Stomach (tissue), 8 donors: ENCODE measurements at regions not wholly inside any gene's neighbourhood (a gene's known extent, or its start where the extent isn't known, plus 50 kb on each side); places are given as distances from the start of the nearest gene placed in this dataset.

ENCODE experiments used
- DNase-seq, 2 donors: peaks; one replicate each; pipeline versions ENCODE4 v3.0.0 to v3.0.0-alpha.2; 2013 to 2019
- H3K27ac ChIP-seq, 5 donors: fragments of 200-600 bp in 4 of 5; sonication (generic) in 4 of 5; one replicate each; pipeline ENCODE4 v1.5.1; 2013 to 2019; ENCODE audit warnings: mild to moderate bottlenecking in 1 of 5, moderate library complexity in 1 of 5
- H3K27me3 ChIP-seq, 3 donors: fragments of 200-600 bp; sonication (generic); one replicate each; pipeline ENCODE4 v1.5.1; 2017 to 2019; ENCODE audit warnings: mixed run types in 1 of 3
- H3K36me3 ChIP-seq, 4 donors: fragments of 200-600 bp; sonication (generic); 1 replicate in 3 of 4; 2 replicates in 1 of 4; pipeline ENCODE4 v1.5.1; 2016 to 2019
- H3K4me1 ChIP-seq, 4 donors: fragments of 200-600 bp; sonication (generic); one replicate each; pipeline ENCODE4 v1.5.1; 2016 to 2019
- H3K4me3 ChIP-seq, 4 donors: fragments of 200-600 bp; sonication (generic) in 3 of 4; one replicate each; pipeline ENCODE4 v1.5.1; 2016 to 2019; ENCODE audit warnings: mild to moderate bottlenecking in 1 of 4
- H3K9me3 ChIP-seq, 4 donors: fragments of 200-600 bp; sonication (generic); one replicate each; pipeline ENCODE4 v1.5.1; 2016 to 2019
- CTCF ChIP-seq, 7 experiments: fragments of 450-650 bp in 4 of 7; fragments of 200-600 bp in 3 of 7; sonication (generic) in 3 of 7; IDR thresholded peaks; one replicate each; pipeline ENCODE4 v1.5.1; 2016 to 2019; ENCODE audit warnings: antibody characterized with exemption in 7 of 7, control low read depth in 2 of 7, mild to moderate bottlenecking in 1 of 7
- EP300 ChIP-seq: sonication (generic); formaldehyde crosslinking; IDR thresholded peaks from one replicate; pipeline ENCODE4 v1.6.1; 2017; ENCODE audit warnings: antibody characterized with exemption
- POLR2A ChIP-seq, 4 donors: fragments of 450-650 bp; IDR thresholded peaks; one replicate each; pipeline ENCODE4 v1.6.1; 2016; ENCODE audit warnings: antibody characterized with exemption in 4 of 4, control low read depth in 2 of 4, mild to moderate bottlenecking in 1 of 4, moderate library complexity in 1 of 4
- POLR2AphosphoS5 ChIP-seq, 3 donors: sonication (generic); formaldehyde crosslinking; IDR thresholded peaks; one replicate each; pipeline ENCODE4 v1.6.1; 2016; ENCODE audit warnings: antibody characterized with exemption in 3 of 3
- WGBS, 5 donors: extraction: QIAGEN DNeasy Blood & Tissue Kit in 3 of 5; methylation state at CpG; one replicate each; pipeline versions ENCODE4 v1.1.5 to v1.1.7; 2013 to 2018; 5-methylcytosine and 5-hydroxymethylcytosine counted together
- intact Hi-C: fragments of 100-400 bp; cut with DNase I; formaldehyde crosslinking; loops from one replicate; pipeline ENCODE4 v1.15.1; 2023; ENCODE audit warnings: low total_unique reads
- donor health status: healthy with polysubstance abuse.
- donor health status: Bipolar disorder and iron deficiency.
- donor health status: healthy.

DNA sequence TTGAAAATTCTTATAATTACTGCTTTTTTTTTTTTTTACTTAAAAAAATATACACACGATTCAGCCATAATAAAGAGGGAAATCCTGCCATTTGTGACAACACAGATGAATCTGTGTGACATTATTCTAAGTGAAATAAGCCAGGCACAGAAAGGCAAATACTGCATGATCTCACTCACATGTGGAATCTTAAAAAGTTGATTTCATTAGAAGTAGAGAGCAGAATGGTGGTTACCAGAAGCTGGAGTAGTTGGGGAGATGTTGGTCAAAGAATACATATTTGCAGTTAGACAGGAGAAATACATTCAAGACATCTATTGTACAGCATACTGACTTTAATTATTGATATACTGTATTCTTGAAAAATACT is 116.2 kb downstream of the KLF12 start:
- intact Hi-C loops, result no loop called here
- no peaks in the 10 kb centered on the region for H3K36me3 ChIP-seq
- TF ChIP-seq EP300, result no peak
- no peak for TF ChIP-seq CTCF (IDR thresholded peaks at IDR 0.05)
- no peak for TF ChIP-seq POLR2A (IDR thresholded peaks at IDR 0.05)
- no peak for TF ChIP-seq POLR2AphosphoS5 (IDR thresholded peaks at IDR 0.05)
- no peak overlapping the region for H3K27ac ChIP-seq
- H3K4me1 ChIP-seq, result peaks cover 3 to 45% (median 19%) of the 10 kb centered on the region in 4 donors
- no peak for DNase-seq
- H3K4me3 ChIP-seq, result no peak overlapping the region
- no peaks in the 10 kb centered on the region for H3K9me3 ChIP-seq
- H3K27me3 ChIP-seq, result no peaks in the 10 kb centered on the region
- 79 to 98% (median 87%) methylated on average over 1 of the region's 1 CpG for WGBS, 5 donors

DNA sequence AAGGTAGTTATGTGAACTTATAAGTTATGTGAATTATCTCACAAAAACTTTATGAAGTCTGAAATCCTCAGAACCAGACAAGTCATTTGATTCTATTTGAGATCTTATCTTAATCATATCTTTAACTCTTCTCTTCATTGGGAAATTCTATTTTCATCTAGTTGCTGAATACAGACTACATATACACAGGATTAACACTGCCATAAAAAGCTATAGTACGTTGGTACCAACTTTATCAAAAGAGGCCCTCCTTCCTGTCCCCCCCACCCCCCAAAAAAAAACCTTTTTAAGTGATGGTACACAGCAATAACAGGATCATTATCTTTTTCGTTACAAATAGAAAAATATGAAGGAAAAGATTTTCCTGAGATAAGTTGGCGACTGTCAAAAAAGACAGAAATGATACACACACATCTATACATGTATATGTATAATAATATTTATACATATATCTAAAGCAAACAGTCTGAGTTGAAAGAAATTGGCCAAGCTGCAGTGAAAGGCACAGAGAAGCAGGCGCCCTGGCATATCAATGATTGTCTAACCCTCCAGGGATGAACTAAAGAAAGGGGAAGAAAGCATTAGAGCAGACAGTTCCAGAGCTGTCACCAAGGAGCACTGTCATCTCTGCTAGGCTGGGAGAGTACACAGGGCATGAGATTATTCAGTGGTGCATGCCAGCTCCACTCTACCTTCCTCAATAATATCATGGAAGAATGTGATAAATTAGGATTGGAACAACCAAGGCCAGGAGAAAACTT is 116.7 kb downstream of the KLF12 start:
- no peaks in the 10 kb centered on the region for H3K9me3 ChIP-seq
- no peak overlapping the region for H3K4me3 ChIP-seq
- 35 to 60% (median 48%) methylated on average over 4 of the region's 4 CpGs for WGBS, 5 donors
- no peak for DNase-seq
- intact Hi-C loops, result no loop called here
- H3K36me3 ChIP-seq, result no peaks in the 10 kb centered on the region
- H3K27me3 ChIP-seq, result no peaks in the 10 kb centered on the region
- H3K4me1 ChIP-seq, result peaks cover 3 to 45% (median 19%) of the 10 kb centered on the region in 4 donors
- no peak overlapping the region for H3K27ac ChIP-seq
- no peak for TF ChIP-seq CTCF (IDR thresholded peaks at IDR 0.05)
- TF ChIP-seq EP300, result no peak
- no peak for TF ChIP-seq POLR2AphosphoS5 (IDR thresholded peaks at IDR 0.05)
- TF ChIP-seq POLR2A (IDR thresholded peaks at IDR 0.05), result no peak

- H3K27ac ChIP-seq, result no peak overlapping the region
- H3K36me3 ChIP-seq, result no peaks in the 10 kb centered on the region
- no peak overlapping the region for H3K4me3 ChIP-seq
- DNase-seq, result no peak
- no peaks in the 10 kb centered on the region for H3K9me3 ChIP-seq
- no peaks in the 10 kb centered on the region for H3K27me3 ChIP-seq
- intact Hi-C loops, result no loop called here
- 83 to 92% (median 89%) methylated on average over 4 of the region's 4 CpGs for WGBS, 5 donors
- TF ChIP-seq CTCF (IDR thresholded peaks at IDR 0.05) (peak in 1 of 7 experiments; percentile 28), EP300 (no peak), POLR2AphosphoS5 (IDR thresholded peaks at IDR 0.05) (no peak), POLR2A (IDR thresholded peaks at IDR 0.05) (no peak)
- peaks cover 0 to 27% (median 9%) of the 10 kb centered on the region in 4 donors for H3K4me1 ChIP-seq
These were observed 119.1 kb downstream of the KLF12 start for GRCh38 chr13:74015137-74015536.

GRCh38 chr13:74009100-74009668 is 125.0 kb downstream of the KLF12 start:
- TF ChIP-seq CTCF (IDR thresholded peaks at IDR 0.05) (no peak), POLR2A (IDR thresholded peaks at IDR 0.05) (no peak), EP300 (no peak), POLR2AphosphoS5 (IDR thresholded peaks at IDR 0.05) (no peak)
- no peak for DNase-seq
- H3K9me3 ChIP-seq, result no peaks in the 10 kb centered on the region
- H3K4me1 ChIP-seq, result peaks cover 0 to 11% (median 2%) of the 10 kb centered on the region in 4 donors
- intact Hi-C loops, result no loop called here
- WGBS, 5 donors, result 83 to 95% (median 88%) methylated on average over 4 of the region's 4 CpGs
- no peak overlapping the region for H3K27ac ChIP-seq
- H3K27me3 ChIP-seq, result no peaks in the 10 kb centered on the region
- no peaks in the 10 kb centered on the region for H3K36me3 ChIP-seq
- no peak overlapping the region for H3K4me3 ChIP-seq
